NB4 (cell line): ENCODE measurements at regions not wholly inside any gene's neighbourhood (a gene's known extent, or its start where the extent isn't known, plus 50 kb on each side); places are given as distances from the start of the nearest gene placed in this dataset.

Experiments used
- DNase-seq: peaks from one replicate; pipeline ENCODE4 v3.0.0; 2010; ENCODE audit warnings: low read depth
- H3K4me3 ChIP-seq: one replicate; pipeline ENCODE4 v1.5.1; 2011; ENCODE audit warnings: mild to moderate bottlenecking, low read depth, low read length, moderate library complexity
- MYC ChIP-seq: IDR thresholded peaks from 2 replicates; pipeline ENCODE4 v1.6.1; 2011; ENCODE audit warnings: low read depth, low read length
- POLR2A ChIP-seq: IDR thresholded peaks from 2 replicates; pipeline ENCODE4 v1.6.1; 2011; ENCODE audit warnings: mild to moderate bottlenecking; ENCODE audit not compliant: insufficient read length; ENCODE audit errors: extremely low read depth
- TF ChIP-seq, protein P1 (sequence below): IDR thresholded peaks from 2 replicates; pipeline ENCODE4 v1.6.1; 2011; ENCODE audit warnings: low read depth, low read length
- TF ChIP-seq, protein P2 (sequence below): IDR thresholded peaks from one replicate; pipeline ENCODE4 v1.5.1; 2012; ENCODE audit warnings: low read depth, low read length

DNA sequence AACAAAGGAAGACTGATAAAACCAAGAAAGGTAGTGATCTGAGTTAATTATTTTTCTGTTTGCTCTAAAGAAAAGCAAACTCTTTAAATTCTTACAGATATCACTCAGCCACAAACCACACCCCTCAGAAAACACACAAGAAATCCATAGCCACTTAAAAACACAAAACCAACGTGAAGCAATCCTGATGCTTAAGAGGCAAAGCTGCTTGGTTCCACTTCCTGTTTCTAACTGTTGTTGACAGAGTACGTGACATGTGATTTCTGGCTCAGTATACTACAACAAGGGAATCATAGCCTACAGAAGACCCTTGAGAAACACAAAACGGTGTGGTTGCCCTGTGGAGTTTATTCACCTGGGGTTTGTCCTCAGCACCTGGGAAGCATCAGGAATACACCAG, 240.9 kb upstream of the APCDD1 start:
- TF ChIP-seq POLR2A (no peak), MYC (peak; percentile 67)
- TF ChIP-seq, protein P1, sequence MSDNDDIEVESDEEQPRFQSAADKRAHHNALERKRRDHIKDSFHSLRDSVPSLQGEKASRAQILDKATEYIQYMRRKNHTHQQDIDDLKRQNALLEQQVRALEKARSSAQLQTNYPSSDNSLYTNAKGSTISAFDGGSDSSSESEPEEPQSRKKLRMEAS: peak; percentile 87
- TF ChIP-seq, protein P2, sequence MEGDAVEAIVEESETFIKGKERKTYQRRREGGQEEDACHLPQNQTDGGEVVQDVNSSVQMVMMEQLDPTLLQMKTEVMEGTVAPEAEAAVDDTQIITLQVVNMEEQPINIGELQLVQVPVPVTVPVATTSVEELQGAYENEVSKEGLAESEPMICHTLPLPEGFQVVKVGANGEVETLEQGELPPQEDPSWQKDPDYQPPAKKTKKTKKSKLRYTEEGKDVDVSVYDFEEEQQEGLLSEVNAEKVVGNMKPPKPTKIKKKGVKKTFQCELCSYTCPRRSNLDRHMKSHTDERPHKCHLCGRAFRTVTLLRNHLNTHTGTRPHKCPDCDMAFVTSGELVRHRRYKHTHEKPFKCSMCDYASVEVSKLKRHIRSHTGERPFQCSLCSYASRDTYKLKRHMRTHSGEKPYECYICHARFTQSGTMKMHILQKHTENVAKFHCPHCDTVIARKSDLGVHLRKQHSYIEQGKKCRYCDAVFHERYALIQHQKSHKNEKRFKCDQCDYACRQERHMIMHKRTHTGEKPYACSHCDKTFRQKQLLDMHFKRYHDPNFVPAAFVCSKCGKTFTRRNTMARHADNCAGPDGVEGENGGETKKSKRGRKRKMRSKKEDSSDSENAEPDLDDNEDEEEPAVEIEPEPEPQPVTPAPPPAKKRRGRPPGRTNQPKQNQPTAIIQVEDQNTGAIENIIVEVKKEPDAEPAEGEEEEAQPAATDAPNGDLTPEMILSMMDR: no peak
- DNase-seq: peak; percentile 92
- H3K4me3 ChIP-seq: no peak overlapping the region

DNA sequence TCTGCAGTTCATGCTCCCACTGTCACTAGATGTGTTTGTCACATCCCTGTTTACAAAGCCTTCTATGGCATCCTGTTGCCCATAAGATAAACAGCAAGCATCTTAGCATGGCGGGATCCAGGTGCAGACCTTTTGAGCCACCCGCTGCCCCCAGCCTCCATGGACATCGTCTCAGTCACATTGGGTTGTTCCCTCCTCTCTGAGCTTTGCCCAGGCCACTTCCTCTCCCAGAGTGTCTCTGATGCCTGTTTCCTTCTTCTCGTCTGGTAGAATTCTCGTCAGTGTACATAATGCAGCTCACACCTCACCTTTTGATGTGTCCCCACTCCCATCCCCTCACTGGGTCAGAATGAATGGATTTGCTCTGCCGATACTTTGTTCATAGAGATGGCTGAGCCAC, 239.0 kb upstream of the APCDD1 start:
- DNase-seq: no peak
- no peak overlapping the region for H3K4me3 ChIP-seq
- TF ChIP-seq POLR2A: no peak
- TF ChIP-seq MYC: no peak
- TF ChIP-seq, protein P2: no peak
- TF ChIP-seq, protein P1: no peak

DNA sequence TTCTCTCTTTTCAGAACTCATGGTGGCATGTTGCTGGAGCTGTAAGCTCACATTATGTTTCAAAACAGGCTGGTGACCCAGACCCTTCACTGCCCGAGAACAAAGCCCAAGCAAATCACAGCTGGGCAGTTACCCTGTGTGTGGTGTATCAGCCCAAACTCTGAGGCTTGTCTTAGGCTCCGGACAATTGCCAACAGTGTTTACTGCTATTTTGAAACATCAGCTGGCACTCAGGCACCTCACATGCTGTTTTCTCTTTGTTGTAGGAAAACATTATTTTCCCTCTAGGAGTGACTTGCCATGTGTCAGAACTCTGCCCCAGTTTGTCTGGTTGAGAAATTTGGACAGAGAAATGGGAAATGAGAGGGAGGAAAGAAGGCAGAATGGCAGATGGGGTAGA, 237.6 kb upstream of the APCDD1 start:
- TF ChIP-seq, protein P1: no peak
- TF ChIP-seq, protein P2: no peak
- no peak for TF ChIP-seq MYC
- no peak for TF ChIP-seq POLR2A
- no peak overlapping the region for H3K4me3 ChIP-seq
- DNase-seq: no peak

DNA sequence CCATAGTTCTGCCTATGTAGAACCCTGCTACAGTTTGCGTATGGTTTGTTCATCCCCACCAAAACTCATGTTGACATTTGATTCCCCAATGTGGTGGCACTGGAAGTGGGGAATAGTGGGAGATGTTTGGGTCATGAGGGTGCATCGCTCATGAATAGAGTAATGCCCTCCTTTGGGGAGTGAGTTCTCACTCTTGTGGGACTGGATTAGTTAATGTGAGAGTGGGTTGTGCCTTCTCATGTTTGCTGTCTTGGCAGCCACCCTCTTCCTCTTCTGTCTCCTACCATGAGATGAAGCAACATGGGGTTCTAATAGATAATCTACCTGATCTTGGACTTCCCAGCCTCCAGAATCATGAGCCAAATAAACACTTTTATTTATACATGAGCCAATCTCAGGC, 237.2 kb upstream of the APCDD1 start:
- TF ChIP-seq, protein P2: no peak
- TF ChIP-seq, protein P1: no peak
- TF ChIP-seq POLR2A: no peak
- TF ChIP-seq MYC: no peak
- DNase-seq: no peak

DNA sequence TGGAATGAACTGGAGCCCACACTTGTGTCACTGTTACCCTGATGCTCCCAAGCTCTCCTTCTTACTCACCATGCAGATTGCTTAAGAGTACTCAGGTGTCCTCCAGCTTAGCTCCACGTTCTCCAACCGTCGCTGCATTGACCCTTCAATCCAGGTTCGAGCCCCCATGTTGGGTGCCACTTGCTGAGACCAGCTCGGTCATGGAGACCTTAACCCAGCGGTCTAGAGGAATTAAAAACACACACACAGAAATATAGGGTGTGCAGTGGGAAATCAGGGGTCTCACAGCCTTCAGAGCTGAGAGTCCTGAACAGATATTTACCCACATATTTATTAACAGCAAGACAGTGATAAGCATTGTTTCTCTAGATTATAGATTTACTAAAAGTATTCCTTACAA, 229.1 kb upstream of the APCDD1 start:
- TF ChIP-seq, protein P1: no peak
- TF ChIP-seq, protein P2: no peak
- TF ChIP-seq MYC: no peak
- TF ChIP-seq POLR2A: no peak
- DNase-seq: no peak
- no peak overlapping the region for H3K4me3 ChIP-seq

More for the DNA sequence above, 237.2 kb upstream of the APCDD1 start:
- H3K4me3 ChIP-seq: no peak overlapping the region
